Body of pancreas (tissue), 4 donors: ENCODE measurements at regions not wholly inside any gene's neighbourhood (a gene's known extent, or its start where the extent isn't known, plus 50 kb on each side); places are given as distances from the start of the nearest gene placed in this dataset.

Experiments
- ATAC-seq: fragments of 150-250 bp; one replicate; pipeline ENCODE4 v1.9.1; 2016
- DNase-seq, 4 donors: peaks; one replicate each; pipeline ENCODE4 v3.0.0-alpha.2; 2019
- H3K27ac ChIP-seq, 4 donors: fragments of 200-600 bp; sonication (generic); 1 replicate in 3 of 4; 2 replicates in 1 of 4; pipeline versions ENCODE4 v1.5.1 to v1.6.1; 2016 to 2019; ENCODE audit warnings: mild to moderate bottlenecking in 1 of 4, mixed read lengths in 1 of 4, moderate library complexity in 1 of 4
- H3K27me3 ChIP-seq, 2 donors: fragments of 200-600 bp; sonication (generic); one replicate each; pipeline ENCODE4 v1.6.0; 2016; ENCODE audit warnings: mild to moderate bottlenecking in 1 of 2
- H3K36me3 ChIP-seq, 2 donors: fragments of 200-600 bp; sonication (generic); replicated peaks in 1 of 2; 2 replicates each; pipeline ENCODE4 v1.5.1; 2016; ENCODE audit warnings: low read depth in 2 of 2; ENCODE audit not compliant: insufficient read depth in 1 of 2
- H3K4me1 ChIP-seq: fragments of 200-600 bp; sonication (generic); one replicate; pipeline ENCODE4 v1.6.0; 2016
- H3K4me3 ChIP-seq, 2 donors: fragments of 200-600 bp; sonication (generic); 1 replicate in 1 of 2; 2 replicates in 1 of 2; pipeline ENCODE4 v1.5.1; 2016 to 2019
- H3K9me3 ChIP-seq, 3 donors: fragments of 200-600 bp; sonication (generic); 1 replicate in 2 of 3; 2 replicates in 1 of 3; pipeline ENCODE4 v1.5.1; 2016
- CTCF ChIP-seq, 7 experiments: fragments of 450-650 bp in 4 of 7; fragments of 200-600 bp in 3 of 7; sonication (generic) in 3 of 7; IDR thresholded peaks; one replicate each; pipeline ENCODE4 v1.5.1; 2016 to 2019; ENCODE audit warnings: antibody characterized with exemption in 7 of 7
- POLR2A ChIP-seq, 3 donors: fragments of 450-650 bp; IDR thresholded peaks; one replicate each; pipeline ENCODE4 v1.6.1; 2016; ENCODE audit warnings: antibody characterized with exemption in 3 of 3, mild to moderate bottlenecking in 2 of 3
- WGBS, 2 donors: methylation state at CpG; one replicate each; pipeline ENCODE4 v1.1.5; 2017; 5-methylcytosine and 5-hydroxymethylcytosine counted together
- intact Hi-C: fragments of 100-400 bp; cut with DNase I; formaldehyde crosslinking; loops from one replicate; pipeline ENCODE4 v1.15.1; 2023

- H3K27me3 ChIP-seq = no peaks in the 10 kb centered on the region
- H3K4me3 ChIP-seq = no peak overlapping the region
- no peak for ATAC-seq
- no peaks in the 10 kb centered on the region for H3K9me3 ChIP-seq
- WGBS, 2 donors = 78 to 88% methylated on average over 6 of the region's 6 CpGs
- no peak for DNase-seq
- H3K27ac ChIP-seq = no peak overlapping the region
- no peak for TF ChIP-seq CTCF (IDR thresholded peaks at IDR 0.05)
- TF ChIP-seq POLR2A (IDR thresholded peaks at IDR 0.05) = no peak
- intact Hi-C loops = no loop called here
- no peaks in the 10 kb centered on the region for H3K36me3 ChIP-seq
- peaks cover 32% of the 10 kb centered on the region for H3K4me1 ChIP-seq
Observed at GRCh38 chr6:11828262-11828870, 49.8 kb upstream of the ADTRP start.
